AG04450 (cell line): ENCODE measurements at regions not wholly inside any gene's neighbourhood (a gene's known extent, or its start where the extent isn't known, plus 50 kb on each side); places are given as distances from the start of the nearest gene placed in this dataset.

Experiments used
- CTCF ChIA-PET: fragments of 300-600, 350-600 bp; formaldehyde crosslinking; extraction: SDS; loops from one replicate; lab custom pipeline; 2022; ENCODE audit warnings: antibody characterized with exemption, inconsistent platforms; lab: Charles Lee
- POLR2A ChIA-PET: fragments of 350-600 bp; formaldehyde crosslinking; extraction: SDS; loops from one replicate; lab custom pipeline; 2021; ENCODE audit warnings: antibody characterized with exemption, inconsistent platforms; lab: Yijun Ruan, JAX
- DNase-seq: peaks from one replicate; pipeline ENCODE4 v3.0.0-alpha.2; 2011; ENCODE audit warnings: low read depth, low spot score
- H3K27ac ChIP-seq: one replicate; pipeline ENCODE4 v1.5.1; 2012; ENCODE audit warnings: low read depth, low read length, control low read depth
- H3K27me3 ChIP-seq: one replicate; pipeline ENCODE4 v1.6.0; 2012; ENCODE audit warnings: low read length; ENCODE audit not compliant: control insufficient read depth, insufficient read depth
- H3K4me3 ChIP-seq: 2 replicates; pipeline ENCODE4 v1.5.1; 2011; ENCODE audit warnings: mild to moderate bottlenecking, low read depth, low read length, control low read depth
- H3K9me3 ChIP-seq: 2 replicates; pipeline ENCODE4 v1.5.1; 2012; ENCODE audit warnings: low read length; ENCODE audit not compliant: control insufficient read depth, insufficient read depth
- CTCF ChIP-seq: IDR thresholded peaks from 2 replicates; pipeline ENCODE4 v1.5.1; 2011; ENCODE audit warnings: low read depth, low read length, control low read depth, inconsistent platforms

- no peak overlapping the region for H3K27ac ChIP-seq
- H3K27me3 ChIP-seq = no peaks in the 10 kb centered on the region
- DNase-seq = no peak
- no peaks in the 10 kb centered on the region for H3K9me3 ChIP-seq
- TF ChIP-seq CTCF = no peak
- ChIA-PET CTCF (no interaction called here), POLR2A (no interaction called here)
- no peak overlapping the region for H3K4me3 ChIP-seq
Measured at GRCh38 chr2:58608146-58608545, 367.0 kb upstream of the FANCL start.

- CTCF ChIA-PET = no interaction called here
- no peak overlapping the region for H3K27ac ChIP-seq
Measured at GRCh38 chr2:58607448-58607847, 366.3 kb upstream of the FANCL start.

GRCh38 chr2:58606799-58607198 is 365.7 kb upstream of the FANCL start:
- POLR2A ChIA-PET = no interaction called here
- H3K4me3 ChIP-seq = no peak overlapping the region
- H3K9me3 ChIP-seq = no peaks in the 10 kb centered on the region
- no peak for TF ChIP-seq CTCF
- H3K27ac ChIP-seq = no peak overlapping the region
- CTCF ChIA-PET = no interaction called here
- no peak for DNase-seq
- H3K27me3 ChIP-seq = no peaks in the 10 kb centered on the region

More at GRCh38 chr2:58607448-58607847, 366.3 kb upstream of the FANCL start:
- no peak for DNase-seq
- no peak for TF ChIP-seq CTCF
- no peak overlapping the region for H3K4me3 ChIP-seq
- POLR2A ChIA-PET = no interaction called here
- no peaks in the 10 kb centered on the region for H3K9me3 ChIP-seq
- H3K27me3 ChIP-seq = no peaks in the 10 kb centered on the region

GRCh38 chr2:58604096-58604495 is 363.0 kb upstream of the FANCL start:
- no peak for TF ChIP-seq CTCF

GRCh38 chr2:58601017-58601416 is 359.9 kb upstream of the FANCL start:
- CTCF ChIA-PET = no interaction called here
- no peaks in the 10 kb centered on the region for H3K27me3 ChIP-seq
- no peak for DNase-seq

More at GRCh38 chr2:58604096-58604495, 363.0 kb upstream of the FANCL start:
- no peak overlapping the region for H3K4me3 ChIP-seq
- POLR2A ChIA-PET = no interaction called here
- H3K27ac ChIP-seq = no peak overlapping the region
- H3K27me3 ChIP-seq = no peaks in the 10 kb centered on the region
- H3K9me3 ChIP-seq = no peaks in the 10 kb centered on the region
- CTCF ChIA-PET = no interaction called here
- no peak for DNase-seq

More at GRCh38 chr2:58601017-58601416, 359.9 kb upstream of the FANCL start:
- POLR2A ChIA-PET = no interaction called here
- H3K4me3 ChIP-seq = no peak overlapping the region
- H3K9me3 ChIP-seq = no peaks in the 10 kb centered on the region
- H3K27ac ChIP-seq = no peak overlapping the region
- no peak for TF ChIP-seq CTCF
